ENCODE measurements at regions not wholly inside any gene's neighbourhood (a gene's known extent, or its start where the extent isn't known, plus 50 kb on each side); places are given as distances from the start of the nearest gene placed in this dataset.

DNA sequence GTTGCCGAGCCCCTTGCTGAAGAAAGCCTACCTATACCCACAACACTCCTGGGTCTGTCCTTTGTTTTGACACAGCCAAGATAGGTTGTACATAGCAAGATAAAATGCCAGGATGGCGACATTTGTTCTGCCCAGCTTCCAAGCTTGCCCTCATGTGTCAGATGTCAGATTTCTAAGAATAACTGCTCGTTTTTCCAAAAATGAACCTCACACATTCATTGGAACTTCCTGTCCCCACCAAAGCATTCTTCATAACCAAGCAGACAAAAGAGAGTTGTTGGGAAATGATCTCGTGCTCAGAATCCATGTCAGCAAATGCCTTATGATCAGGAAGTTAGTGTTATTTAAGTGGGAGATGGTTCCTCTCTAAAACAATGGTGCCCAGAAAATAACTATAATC, 210.1 kb downstream of the ZNF608 start:
- TF ChIP-seq, protein P1, sequence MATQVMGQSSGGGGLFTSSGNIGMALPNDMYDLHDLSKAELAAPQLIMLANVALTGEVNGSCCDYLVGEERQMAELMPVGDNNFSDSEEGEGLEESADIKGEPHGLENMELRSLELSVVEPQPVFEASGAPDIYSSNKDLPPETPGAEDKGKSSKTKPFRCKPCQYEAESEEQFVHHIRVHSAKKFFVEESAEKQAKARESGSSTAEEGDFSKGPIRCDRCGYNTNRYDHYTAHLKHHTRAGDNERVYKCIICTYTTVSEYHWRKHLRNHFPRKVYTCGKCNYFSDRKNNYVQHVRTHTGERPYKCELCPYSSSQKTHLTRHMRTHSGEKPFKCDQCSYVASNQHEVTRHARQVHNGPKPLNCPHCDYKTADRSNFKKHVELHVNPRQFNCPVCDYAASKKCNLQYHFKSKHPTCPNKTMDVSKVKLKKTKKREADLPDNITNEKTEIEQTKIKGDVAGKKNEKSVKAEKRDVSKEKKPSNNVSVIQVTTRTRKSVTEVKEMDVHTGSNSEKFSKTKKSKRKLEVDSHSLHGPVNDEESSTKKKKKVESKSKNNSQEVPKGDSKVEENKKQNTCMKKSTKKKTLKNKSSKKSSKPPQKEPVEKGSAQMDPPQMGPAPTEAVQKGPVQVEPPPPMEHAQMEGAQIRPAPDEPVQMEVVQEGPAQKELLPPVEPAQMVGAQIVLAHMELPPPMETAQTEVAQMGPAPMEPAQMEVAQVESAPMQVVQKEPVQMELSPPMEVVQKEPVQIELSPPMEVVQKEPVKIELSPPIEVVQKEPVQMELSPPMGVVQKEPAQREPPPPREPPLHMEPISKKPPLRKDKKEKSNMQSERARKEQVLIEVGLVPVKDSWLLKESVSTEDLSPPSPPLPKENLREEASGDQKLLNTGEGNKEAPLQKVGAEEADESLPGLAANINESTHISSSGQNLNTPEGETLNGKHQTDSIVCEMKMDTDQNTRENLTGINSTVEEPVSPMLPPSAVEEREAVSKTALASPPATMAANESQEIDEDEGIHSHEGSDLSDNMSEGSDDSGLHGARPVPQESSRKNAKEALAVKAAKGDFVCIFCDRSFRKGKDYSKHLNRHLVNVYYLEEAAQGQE (IDR thresholded peaks at IDR 0.05) = no peak
- TF ChIP-seq, protein P2, sequence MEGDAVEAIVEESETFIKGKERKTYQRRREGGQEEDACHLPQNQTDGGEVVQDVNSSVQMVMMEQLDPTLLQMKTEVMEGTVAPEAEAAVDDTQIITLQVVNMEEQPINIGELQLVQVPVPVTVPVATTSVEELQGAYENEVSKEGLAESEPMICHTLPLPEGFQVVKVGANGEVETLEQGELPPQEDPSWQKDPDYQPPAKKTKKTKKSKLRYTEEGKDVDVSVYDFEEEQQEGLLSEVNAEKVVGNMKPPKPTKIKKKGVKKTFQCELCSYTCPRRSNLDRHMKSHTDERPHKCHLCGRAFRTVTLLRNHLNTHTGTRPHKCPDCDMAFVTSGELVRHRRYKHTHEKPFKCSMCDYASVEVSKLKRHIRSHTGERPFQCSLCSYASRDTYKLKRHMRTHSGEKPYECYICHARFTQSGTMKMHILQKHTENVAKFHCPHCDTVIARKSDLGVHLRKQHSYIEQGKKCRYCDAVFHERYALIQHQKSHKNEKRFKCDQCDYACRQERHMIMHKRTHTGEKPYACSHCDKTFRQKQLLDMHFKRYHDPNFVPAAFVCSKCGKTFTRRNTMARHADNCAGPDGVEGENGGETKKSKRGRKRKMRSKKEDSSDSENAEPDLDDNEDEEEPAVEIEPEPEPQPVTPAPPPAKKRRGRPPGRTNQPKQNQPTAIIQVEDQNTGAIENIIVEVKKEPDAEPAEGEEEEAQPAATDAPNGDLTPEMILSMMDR (IDR thresholded peaks at IDR 0.05; ENCODE audit: low read depth, low read length, missing input control) = no peak
